ENCODE measurements at regions not wholly inside any gene's neighbourhood (a gene's known extent, or its start where the extent isn't known, plus 50 kb on each side); places are given as distances from the start of the nearest gene placed in this dataset.

GRCh38 chr6:125367036-125367782, 65.4 kb upstream of the HDDC2 start:
- ATAC-seq (ENCODE audit: low read depth), result no peak
- POLR2A ChIA-PET (ENCODE audit: unreplicated experiment), result no interaction called here
- intact Hi-C loops (cut with micrococcal nuclease), result no loop called here

More at GRCh38 chr6:125367036-125367782, 65.4 kb upstream of the HDDC2 start:
- no peak for TF ChIP-seq CEBPB (IDR thresholded peaks at IDR 0.05; ENCODE audit: low read depth, low read length)
- no peak for TF ChIP-seq POLR2A (IDR thresholded peaks at IDR 0.05; ENCODE audit: low read depth, low read length)
- TF ChIP-seq MAZ (IDR thresholded peaks at IDR 0.05; ENCODE audit: borderline replicate concordance, low read depth, low read length), result no peak
- no peak for TF ChIP-seq CHD1 (IDR thresholded peaks at IDR 0.05; ENCODE audit: low read depth, low read length)
- no peak for TF ChIP-seq FOS (IDR thresholded peaks at IDR 0.05; ENCODE audit: low read depth, low read length)
- TF ChIP-seq BHLHE40 (IDR thresholded peaks at IDR 0.05; ENCODE audit: low read depth, low read length), result no peak
- TF ChIP-seq RCOR1 (IDR thresholded peaks at IDR 0.05; ENCODE audit: insufficient replicate concordance, low read length), result no peak
- TF ChIP-seq MXI1 (IDR thresholded peaks at IDR 0.05; ENCODE audit: borderline replicate concordance, low read depth, low read length), result no peak
- WGBS, 2 experiments (ENCODE audit: extremely low coverage in 2 of 2, insufficient read length in 1 of 2), result no CpG with 5 or more reads among the region's 3 CpGs
- Histone ChIP-seq H3K9me3 (ENCODE audit: control insufficient read depth, insufficient read depth, low read length) (no peaks in the 10 kb centered on the region), H4K8ac (ENCODE audit: low read depth in 2 of 2, low read length in 2 of 2) (no peak overlapping the region), H3K4me2 (ENCODE audit: low read depth, low read length) (no peak overlapping the region), H2AK9ac (replicated peaks; ENCODE audit: low read depth, low read length, poor library complexity) (no peak overlapping the region), H2BK120ac (ENCODE audit: low read depth, low read length) (no peak overlapping the region), H3K14ac (replicated peaks; ENCODE audit: low read depth, low read length) (no peak overlapping the region), H3K56ac (ENCODE audit: extremely low read depth, insufficient read depth, low read length) (no peak overlapping the region), H3K79me1 (ENCODE audit: low read depth in 1 of 2, low read length in 2 of 2) (no peaks in the 10 kb centered on the region), H3K27ac (ENCODE audit: insufficient read depth, low read length) (no peak overlapping the region), H4K20me1 (ENCODE audit: insufficient read depth, low read length) (no peaks in the 10 kb centered on the region), H3K4me1 (ENCODE audit: control insufficient read depth, insufficient read depth, low read length) (peaks cover 2% of the 10 kb centered on the region; the same call in 1 of the 2 replicates), H3K4ac (ENCODE audit: low read depth, low read length) (no peak overlapping the region), H4K91ac (ENCODE audit: insufficient read depth, low read depth, low read length) (no peak overlapping the region), H3K23ac (ENCODE audit: low read depth, low read length) (no peak overlapping the region), H2BK15ac (ENCODE audit: low read depth, low read length) (no peak overlapping the region), H3K9me1 (ENCODE audit: insufficient read depth, low read length) (no peaks in the 10 kb centered on the region), H3K9ac (ENCODE audit: low read depth, low read length) (no peak overlapping the region), H3K18ac (ENCODE audit: low read depth, low read length) (no peak overlapping the region), H2BK20ac (ENCODE audit: low read depth, low read length) (no peak overlapping the region), H2AFZ (replicated peaks; ENCODE audit: low read length, poor library complexity) (no peak overlapping the region), H2BK5ac (ENCODE audit: low read depth, low read length, poor library complexity, severe bottlenecking) (no peak overlapping the region), H3K36me3 (ENCODE audit: control insufficient read depth, insufficient read depth, low read length) (no peaks in the 10 kb centered on the region), H3K4me3 (ENCODE audit: insufficient read depth, low read depth, low read length) (no peak overlapping the region), H2AK5ac (ENCODE audit: low read depth, low read length) (no peak overlapping the region), H4K5ac (ENCODE audit: low read depth, low read length) (no peak overlapping the region), H3K27me3 (ENCODE audit: control insufficient read depth, insufficient read depth, low read length) (peaks cover 25% of the 10 kb centered on the region)
- DNase-seq, result no peak
- CTCF ChIA-PET, result interaction anchor here (0.9 to 1.2 kb wide), 2 partner anchors 30 to 629 kb away, joined by 3 read pairs; no protein-coding TSS in a partner anchor
- BruUV-seq (replicated peaks), result no TSS peak
- dilution Hi-C loops (cut with HindIII; ENCODE audit: low sequenced_read_pairs, unreplicated experiment), result no loop called here
- in situ Hi-C loops (cut with MboI; ENCODE audit: low sequenced_read_pairs), result no loop called here
